ENCODE measurements at regions not wholly inside any gene's neighbourhood (a gene's known extent, or its start where the extent isn't known, plus 50 kb on each side); places are given as distances from the start of the nearest gene placed in this dataset.

DNA sequence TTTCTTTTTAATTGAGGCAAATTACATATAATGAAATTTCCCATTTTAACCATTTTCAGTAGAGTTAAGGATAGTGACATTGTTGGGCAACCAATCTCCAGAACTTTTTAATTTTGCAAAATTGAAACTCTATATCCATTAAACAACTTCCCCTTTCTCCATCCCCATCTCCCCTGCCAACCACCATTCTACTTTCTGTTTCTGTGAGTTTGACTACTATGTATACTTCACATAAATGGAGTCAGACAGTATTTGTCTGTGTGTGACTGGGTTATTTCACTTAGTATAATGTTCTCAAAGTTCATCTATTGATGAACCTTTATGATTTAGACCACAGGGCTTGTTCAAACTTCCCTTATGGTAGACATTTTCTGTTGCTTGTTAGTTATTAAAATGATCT lies 364.5 kb upstream of the MAD2L1 start:
- DNase-seq, result no peak

DNA sequence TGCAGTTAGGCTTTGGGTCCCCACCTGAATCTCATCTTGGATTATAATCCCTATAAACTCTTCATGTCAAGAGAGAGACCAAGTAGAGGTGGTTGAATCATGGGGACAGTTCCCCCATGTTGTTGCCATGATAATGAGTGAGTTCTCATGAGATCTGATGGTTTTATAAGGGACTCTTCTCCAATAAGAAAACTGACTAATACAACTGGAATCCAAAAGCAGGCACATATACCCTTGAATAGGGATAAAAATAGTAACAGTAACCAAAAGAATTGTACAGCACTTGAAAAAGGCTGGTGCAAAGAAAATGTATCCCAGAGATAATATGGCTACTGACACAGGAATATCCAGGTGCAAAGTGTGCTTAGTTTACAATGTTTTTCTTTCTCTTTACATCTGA lies 351.5 kb upstream of the MAD2L1 start:
- no peak for DNase-seq

DNA sequence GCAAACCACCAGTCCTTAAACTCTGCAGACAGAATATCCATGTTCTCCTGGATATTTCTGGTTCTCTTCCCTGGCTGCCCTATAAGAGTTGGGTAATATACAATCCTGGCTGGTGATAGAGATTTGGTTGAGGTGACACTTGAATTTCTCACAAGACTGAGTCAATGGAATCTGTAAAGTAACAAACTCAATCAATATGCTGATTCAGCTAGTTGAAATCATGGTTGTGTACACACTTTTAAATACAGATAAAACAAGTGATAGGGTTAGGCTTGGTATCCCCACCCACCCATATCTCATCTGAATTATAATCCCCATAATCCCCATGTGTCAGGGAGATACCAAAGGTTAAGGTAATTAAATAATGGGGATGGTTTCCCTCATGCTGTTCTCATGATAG lies 349.2 kb upstream of the MAD2L1 start:
- no peak for DNase-seq

DNA sequence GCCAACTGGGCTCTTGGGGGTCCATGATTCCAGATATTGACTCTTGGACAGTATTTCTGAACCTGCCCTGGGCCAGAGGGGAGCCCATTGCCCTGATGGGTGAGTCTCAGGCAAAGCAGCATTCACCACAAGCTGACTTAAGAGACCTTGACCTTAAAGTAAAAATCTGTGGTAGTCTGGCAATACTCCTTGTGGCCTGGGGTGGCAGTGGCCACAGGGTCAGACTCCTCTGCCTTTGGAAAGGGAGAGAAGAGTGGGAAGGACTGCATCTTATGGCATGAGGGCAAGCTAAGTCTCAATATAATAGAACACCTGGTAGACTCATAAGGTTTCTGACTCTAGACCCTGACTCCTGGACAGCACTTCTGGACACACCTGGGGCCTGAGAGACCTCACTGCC lies 340.3 kb upstream of the MAD2L1 start:
- no peak for DNase-seq

DNA sequence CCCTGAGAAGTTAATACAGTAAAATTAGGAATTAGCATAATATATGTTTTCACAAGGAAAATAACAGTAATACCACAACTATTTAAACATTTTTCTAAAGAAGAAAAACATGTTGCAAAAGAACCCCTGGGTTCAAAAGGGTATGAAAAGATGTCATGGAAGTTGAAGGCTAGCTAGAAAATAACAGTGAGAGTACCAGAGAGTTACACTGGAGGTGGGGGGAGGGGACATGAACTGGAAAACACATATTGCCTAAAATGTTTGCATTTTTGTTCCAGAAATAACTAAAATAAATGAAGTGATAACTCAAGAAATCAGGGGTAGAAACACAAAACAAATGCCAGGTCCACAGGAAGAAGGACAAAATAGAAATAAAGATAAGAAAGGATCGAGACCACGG lies 336.6 kb upstream of the MAD2L1 start:
- DNase-seq, result peak; percentile 23 to 25

DNA sequence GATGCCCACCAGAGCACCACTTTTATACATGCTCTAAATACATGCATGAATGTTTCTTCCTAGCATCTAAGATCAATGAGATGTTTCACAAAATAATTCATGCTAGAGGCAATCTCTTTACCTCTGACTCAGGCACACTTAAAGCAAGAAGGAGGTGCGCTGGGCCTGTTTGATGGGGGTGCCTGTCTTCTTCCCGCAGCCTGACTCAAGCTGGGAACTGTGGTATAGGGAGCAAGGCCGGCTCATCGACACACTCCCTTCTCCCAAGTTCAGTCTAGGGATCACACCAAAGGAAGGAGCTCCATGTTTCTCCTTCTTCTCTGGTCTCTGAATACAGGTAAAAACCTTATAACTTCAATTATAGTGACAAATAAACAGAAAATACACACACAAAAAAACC lies 333.8 kb upstream of the MAD2L1 start:
- DNase-seq, result no peak

DNA sequence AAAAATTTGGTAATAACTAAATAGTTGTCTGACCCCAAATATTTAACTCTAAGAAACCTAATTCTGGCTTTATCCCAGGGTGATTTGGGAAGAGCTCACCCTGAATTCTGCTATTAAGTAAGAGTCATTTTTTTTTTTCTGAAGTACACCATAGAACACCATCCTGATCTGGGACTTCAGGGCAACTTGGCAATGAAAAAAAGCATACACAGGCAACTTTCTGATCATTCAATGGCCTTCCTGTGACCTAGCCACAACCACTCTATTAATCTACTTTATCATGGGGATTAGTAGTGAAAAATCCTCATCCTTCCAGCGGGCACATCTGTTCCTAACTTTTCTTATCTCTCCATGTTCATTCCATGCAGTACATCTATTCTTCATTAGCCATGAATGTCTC lies 333.2 kb upstream of the MAD2L1 start:
- DNase-seq, result peak; percentile 28 to 45

DNA sequence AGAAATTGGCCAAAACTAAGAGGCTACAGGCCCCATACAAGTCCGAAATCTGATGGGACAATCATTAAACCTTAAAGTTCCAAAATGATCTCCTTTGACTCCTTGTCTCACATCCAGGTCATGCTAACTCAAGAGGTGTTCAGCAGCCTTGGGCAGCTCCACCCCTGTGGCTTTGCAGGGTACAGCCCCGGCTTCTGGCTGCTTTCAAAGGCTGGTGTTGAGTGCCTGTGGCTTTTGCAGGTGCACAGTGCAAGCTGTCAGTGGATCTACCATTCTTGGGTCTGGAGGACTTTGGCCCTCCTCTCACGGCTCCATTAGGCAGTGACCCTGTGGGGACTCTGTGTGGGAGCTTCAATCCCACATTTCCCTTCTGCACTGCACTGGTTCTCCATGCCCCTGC lies 329.1 kb upstream of the MAD2L1 start:
- no peak for DNase-seq

DNA sequence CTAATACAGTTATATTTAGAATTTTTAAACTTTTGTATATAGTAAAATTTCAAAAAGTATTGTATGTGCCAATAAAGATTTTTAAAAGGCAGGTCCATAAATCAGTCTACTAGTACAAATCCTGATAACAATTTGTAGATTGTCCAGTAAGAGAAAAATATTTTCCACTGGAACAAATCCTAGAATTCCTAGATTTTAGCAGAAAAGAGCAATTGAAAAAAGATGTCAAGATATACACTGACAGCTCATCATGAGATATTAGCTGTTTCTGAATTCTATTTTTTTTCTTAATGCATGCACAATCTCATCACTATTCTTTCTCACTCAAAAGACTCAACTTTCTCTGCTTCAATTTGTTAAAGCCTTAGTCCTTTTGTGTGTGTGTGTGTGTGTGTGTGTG lies 289.2 kb upstream of the MAD2L1 start:
- peak in 1 of 2 donors; percentile 11 for DNase-seq

DNA sequence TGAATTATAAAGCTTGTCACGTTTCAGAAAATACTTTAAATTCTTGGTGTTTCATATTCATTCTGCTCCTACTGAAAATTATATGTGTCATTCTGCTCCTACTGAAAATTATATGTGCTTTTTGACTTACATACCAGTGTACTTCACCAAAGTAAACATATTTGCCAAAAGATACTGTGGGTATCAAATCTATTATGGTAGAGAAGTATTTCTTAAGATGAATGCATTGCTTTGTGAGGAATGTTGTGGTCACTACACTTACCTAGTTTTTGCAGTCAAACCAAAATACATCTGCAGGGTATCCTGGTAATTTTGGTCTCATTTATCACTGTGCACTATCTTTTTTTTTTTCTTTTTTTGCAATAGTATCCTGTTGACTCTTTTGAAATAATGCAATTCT lies 287.7 kb upstream of the MAD2L1 start:
- DNase-seq, result no peak

DNA sequence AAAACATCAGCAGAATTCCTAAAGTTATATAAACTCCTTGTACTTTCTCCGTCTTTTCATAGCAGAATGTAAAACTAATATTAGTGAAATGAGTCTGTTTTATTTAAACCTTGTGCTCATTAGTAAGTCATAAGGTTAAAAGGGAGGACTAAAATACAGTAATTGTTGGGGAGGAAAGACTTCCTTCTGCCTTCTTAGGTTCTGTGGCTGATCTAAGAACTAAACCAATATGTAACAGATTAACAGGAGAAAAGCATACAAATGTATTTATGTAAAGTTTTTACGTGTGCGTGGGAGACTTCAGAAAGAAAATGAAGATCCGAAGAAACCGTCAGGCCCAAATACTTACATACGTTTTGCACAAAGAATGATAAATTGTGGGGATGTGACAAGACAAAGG lies 286.6 kb upstream of the MAD2L1 start:
- no peak for DNase-seq

DNA sequence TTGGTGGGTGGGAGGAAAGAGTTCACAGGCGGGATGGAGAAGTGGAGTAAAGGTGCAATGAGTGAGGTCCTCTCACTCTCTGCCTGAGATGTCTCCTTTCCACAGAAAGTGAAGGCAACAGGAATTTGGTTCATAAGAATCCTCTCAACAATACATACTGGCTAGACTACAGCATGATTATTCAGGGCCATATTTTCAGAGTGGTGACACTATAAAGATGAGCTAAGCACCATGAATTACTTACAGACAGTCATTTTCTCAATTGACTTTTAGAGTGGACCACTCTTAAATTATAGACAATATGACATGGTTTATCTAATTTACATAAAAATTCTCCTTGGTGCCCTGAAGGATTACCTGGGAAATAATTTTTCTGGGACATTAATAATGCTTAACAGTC lies 286.1 kb upstream of the MAD2L1 start:
- no peak for DNase-seq

DNA sequence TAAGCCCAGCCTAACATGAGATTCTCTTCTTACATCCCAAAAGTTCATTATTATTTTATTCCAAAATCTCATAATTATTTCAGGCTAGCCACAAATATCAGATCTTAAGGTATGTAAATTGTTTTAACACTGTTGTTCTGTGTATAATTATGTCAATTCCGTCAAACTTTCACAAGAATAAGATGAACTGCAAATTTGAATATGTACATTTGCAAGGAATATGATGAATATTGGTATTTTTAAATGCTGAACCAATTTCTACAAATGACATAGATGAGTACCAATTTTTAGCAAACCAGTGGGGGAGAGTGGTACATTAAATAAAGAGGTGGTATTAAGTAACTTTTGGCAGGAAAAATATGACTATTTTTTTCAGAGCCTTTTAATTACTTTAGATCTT lies 282.3 kb upstream of the MAD2L1 start:
- DNase-seq, result no peak

DNA sequence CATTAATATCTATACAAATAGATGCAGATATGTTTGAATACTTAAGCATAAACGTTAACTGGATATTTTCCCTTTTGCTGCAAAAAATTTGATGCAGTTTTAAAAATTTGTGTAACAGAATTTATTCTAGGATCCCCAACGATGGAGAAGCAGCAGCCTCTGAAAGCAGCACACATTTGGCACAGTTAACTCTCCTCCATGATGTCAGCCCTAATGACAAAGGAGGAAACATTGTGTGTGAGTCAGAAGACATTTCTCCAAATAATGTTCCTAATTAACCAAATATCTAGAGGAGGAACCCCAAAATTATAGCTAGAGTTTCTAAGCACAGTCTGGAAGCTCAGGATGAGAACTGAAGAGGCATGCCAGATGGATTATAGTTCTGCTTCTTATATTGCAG lies 281.9 kb upstream of the MAD2L1 start:
- no peak for DNase-seq

DNA sequence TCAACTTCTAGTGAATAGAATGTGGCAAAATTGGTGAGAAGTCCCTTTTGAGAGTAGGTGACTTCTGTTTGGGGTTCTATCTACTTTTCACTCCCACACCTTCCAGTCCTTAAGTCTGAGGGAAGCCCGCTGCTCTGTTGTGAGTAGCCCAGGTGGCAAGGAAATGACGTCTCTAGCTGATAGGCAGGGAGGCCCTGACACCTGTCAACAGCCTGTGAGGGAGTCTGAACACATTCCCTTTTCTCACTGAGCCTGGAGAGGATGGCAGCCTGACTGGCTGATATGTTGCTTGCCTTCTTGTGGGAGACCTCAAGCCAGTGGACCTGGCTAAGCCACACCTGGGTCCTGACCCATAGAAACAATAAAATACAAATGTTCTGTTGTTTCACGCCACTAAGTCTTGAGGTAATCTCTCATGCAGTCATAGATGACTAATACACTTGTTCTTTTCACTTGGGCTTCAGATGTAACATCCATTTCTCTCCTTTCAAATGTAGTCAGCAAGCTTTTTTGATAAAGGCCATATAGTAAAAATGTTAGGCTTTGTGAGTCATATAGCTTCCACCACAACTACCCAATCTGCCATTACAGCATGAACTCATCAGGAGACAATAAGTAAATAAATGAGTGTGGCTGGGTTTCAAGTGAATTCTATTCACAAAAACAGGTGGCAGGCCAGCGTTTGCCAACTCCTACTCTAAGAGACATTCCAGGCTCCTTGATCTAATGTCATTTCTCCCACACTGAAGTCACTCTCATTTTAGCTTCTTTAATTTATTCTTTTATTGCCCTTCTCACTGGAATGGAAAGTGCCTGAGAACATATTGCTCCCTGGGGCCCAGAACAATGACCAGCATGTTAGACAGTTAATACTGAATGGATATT lies 265.1 kb upstream of the MAD2L1 start:
- no peak for DNase-seq

DNA sequence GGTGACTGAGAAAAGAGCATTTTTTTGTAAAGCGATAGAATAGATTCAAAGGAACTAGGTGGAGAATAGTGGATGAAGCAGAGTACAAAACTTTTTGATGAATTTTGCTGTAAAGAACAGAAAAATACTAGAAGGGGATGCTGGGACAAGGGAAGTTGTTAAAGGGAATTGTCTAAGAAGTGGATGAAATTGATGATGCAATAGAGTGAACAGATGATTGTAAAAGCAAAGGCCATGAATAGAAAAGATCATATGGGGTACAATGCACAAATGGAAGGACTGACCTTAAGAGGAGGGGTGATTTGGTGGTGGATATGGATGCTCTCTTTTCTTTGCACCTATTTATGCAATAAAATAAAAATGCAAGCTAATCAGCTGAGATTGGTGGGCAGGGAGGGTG lies 262.7 kb upstream of the MAD2L1 start:
- DNase-seq, result no peak

DNA sequence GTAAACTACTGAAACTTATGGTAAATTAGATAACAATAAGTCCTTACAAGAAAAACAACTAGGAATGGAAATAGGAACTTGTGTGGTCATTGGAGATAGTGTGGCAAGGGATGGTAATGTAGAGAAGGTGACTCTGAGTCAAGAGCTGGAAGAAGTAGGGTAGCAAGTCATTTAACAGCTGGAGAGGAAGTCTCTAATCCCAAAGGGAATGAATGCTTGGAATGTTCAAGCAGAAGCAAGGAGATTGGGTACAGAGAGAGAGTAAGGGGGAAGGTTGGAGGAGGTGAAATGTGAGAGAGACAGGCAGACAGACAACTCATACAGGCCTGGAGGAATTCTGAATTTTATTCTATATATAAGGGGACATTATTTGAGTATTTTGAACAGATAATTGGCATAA lies 260.6 kb upstream of the MAD2L1 start:
- no peak for DNase-seq

DNA sequence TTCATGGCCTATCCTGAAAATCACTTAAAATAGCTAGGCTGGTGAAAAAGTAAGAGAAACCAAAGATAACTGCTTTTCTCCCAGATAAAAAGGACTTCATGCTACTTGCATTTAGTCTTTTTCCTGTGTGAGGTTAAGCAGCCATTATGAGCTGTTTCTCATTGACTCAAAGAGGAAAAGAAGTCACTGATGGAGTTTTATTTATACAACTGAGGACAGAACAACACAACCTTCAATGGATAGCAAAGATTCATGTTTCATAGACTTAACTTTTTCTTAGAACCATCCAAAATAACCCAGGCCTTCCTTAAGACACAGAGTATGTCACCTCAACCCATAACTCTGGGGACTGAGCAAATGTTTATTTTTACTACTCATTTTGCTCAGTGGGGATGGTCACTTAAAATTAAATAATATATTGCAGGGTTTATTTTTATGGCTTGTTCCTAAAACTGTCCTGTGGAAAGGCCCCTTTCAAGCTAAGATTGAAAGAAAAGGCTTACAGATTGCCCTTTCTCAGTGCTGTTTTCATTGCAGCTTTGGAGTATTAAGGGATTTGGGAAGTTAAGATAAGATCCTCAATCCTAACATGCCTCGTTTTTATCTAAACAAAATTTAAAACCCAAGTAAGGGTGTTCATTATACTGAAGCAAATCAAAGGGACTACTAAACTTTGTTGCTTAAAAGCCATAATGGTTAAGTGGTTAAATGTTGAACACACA lies 252.6 kb upstream of the MAD2L1 start:
- no peak for DNase-seq

DNA sequence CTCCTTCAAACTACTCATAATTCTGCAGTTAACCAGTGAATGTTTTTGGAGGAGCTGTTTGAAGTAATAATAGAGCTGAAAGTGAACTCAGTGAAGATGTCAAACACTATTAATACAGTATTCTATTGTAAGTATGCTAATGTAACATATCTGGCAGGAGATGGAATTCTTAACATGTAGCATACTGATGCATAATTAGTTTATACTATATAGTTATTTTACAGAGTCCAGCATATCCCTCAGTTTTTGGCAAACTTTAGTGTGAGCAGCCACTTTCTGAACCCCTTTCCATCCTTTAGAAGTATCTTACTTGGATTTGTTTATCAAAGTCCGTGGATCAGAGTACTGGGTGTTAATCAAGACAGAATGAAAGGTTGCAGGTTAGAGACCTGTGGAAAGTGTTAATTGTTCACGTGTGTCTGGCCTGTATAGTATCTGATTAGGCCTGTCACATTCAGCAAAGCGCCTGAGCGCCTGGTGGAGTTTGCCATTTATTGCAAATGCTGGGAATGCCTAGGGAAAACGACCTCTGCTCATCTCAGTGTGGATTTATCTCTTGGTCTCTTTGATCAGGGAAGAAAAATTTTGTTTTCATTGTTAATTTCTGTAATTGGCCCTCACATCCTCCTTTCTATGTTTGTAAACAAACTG lies 251.7 kb upstream of the MAD2L1 start:
- DNase-seq, result no peak

DNA sequence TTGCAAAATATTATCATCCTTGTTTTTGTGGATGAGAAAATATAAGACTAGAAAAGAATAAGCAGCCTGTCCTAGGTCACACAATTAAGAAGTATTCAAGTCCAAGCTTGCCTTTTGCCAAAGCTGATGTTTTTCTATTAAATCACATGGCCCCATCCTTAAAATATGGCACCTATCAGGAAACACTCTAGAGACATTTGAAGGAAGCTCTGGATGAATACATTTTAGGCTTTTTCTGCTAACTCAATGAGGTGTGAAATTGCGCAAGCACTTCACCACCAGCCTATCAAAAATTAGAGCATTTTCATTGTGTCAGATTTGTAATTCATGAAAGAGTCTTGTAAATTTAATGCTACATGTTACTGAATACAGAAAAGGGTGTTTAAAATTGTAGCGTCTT lies 251.1 kb upstream of the MAD2L1 start:
- peak; percentile 86 to 90 for DNase-seq

DNA sequence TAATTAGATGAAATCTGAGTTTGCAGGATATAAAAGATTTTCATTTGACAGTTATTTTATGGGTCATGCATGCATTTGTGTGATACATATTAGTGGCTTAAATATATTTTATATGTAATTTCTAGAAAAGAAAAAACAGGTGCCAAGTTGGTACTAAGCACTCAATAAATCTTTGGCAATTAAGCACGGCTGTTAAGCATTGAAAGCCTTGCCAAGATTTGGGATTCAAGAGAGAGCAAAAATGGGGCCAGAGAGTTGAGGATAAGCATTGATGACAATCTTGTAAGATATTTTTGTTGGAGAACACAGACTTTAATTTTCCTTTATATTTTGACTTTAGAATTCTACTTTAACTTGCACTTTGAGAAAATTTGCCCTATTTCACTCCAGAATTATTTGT lies 249.8 kb upstream of the MAD2L1 start:
- DNase-seq, result no peak

DNA sequence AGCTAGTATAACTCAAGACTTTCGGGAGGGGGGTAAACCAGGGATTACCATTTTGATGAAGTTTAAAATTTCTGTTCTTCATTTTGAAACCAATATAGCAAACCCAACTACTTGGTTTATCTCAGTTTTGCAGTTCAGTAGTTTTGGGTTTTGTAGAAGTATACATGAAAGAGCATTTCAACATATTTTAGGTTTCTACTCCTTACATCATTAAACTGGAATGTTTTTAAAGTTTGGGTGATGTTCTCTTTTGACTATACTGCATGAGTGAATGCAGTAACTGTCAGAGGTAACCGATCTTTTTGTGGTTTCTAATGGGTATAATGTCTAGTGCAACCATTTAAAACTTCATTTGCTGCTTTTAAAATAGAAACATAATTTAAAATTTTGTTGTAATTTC lies 248.3 kb upstream of the MAD2L1 start:
- DNase-seq, result no peak

DNA sequence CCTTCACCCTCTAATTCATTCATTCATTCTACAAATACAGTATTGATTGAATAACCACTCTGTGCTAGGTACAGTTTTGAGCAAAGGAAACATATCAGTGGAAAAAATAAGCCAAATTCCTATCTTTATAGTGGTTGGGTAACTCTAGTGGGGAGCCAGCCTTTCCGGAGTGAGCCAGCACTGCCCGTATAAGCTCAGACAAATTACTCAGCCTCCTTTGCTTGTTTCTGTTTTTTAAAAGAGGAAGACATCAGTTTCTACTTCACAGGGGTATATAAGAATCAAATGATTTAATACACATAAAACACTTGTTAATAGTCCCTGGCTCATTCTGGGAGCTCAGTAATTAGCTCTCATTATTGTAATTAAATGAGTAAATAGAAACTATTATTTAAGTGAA lies 238.2 kb upstream of the MAD2L1 start:
- DNase-seq, result no peak
